CD14-positive monocyte (primary cell): ENCODE measurements at regions not wholly inside any gene's neighbourhood (a gene's known extent, or its start where the extent isn't known, plus 50 kb on each side); places are given as distances from the start of the nearest gene placed in this dataset.

Experiments used
- DNase-seq, 3 donors: peaks; one replicate each; pipeline ENCODE4 v3.0.0-alpha.2; 2011 to 2022
- H2AFZ ChIP-seq: 2 replicates; pipeline ENCODE4 v1.6.0; 2012; ENCODE audit warnings: mild to moderate bottlenecking, low read depth, low read length, inconsistent platforms; ENCODE audit not compliant: insufficient read depth, poor library complexity, severe bottlenecking
- H3K27ac ChIP-seq, 2 donors: 1 replicate in 1 of 2; 2 replicates in 1 of 2; pipeline ENCODE4 v1.5.1; 2012 to 2013; ENCODE audit warnings: low read length in 2 of 2, control low read depth in 1 of 2, inconsistent platforms in 1 of 2, low read depth in 1 of 2, mild to moderate bottlenecking in 1 of 2
- H3K27me3 ChIP-seq, 2 donors: one replicate each; pipeline versions ENCODE4 v1.6.0 to v1.6.1; 2011 to 2013; ENCODE audit warnings: low read length in 2 of 2; ENCODE audit not compliant: control insufficient read depth in 2 of 2, insufficient read depth in 2 of 2
- H3K36me3 ChIP-seq, 2 donors: replicated peaks in 1 of 2; 1 replicate in 1 of 2; 2 replicates in 1 of 2; pipeline versions ENCODE4 v1.5.1 to v1.6.1; 2012 to 2013; ENCODE audit warnings: low read length in 2 of 2, control low read depth in 1 of 2, inconsistent platforms in 1 of 2, mild to moderate bottlenecking in 1 of 2; ENCODE audit not compliant: insufficient read depth in 2 of 2, control insufficient read depth in 1 of 2
- H3K4me1 ChIP-seq, 2 donors: 1 replicate in 1 of 2; 2 replicates in 1 of 2; pipeline versions ENCODE4 v1.5.1 to v1.6.1; 2012 to 2013; ENCODE audit warnings: low read length in 2 of 2, control low read depth in 1 of 2, inconsistent platforms in 1 of 2, mild to moderate bottlenecking in 1 of 2, moderate library complexity in 1 of 2; ENCODE audit not compliant: insufficient read depth in 2 of 2, control insufficient read depth in 1 of 2
- H3K4me2 ChIP-seq: replicated peaks from 2 replicates; pipeline ENCODE3; 2012; ENCODE audit warnings: low read length, moderate library complexity, mild to moderate bottlenecking; ENCODE audit not compliant: poor library complexity, severe bottlenecking; ENCODE audit errors: extremely low read depth
- H3K4me3 ChIP-seq, 3 experiments: fragments of 200-600 bp in 1 of 3; sonication (generic) in 1 of 3; replicated peaks in 1 of 3; 1 replicate in 2 of 3; 2 replicates in 1 of 3; pipeline ENCODE4 v1.5.1; 2011 to 2013; ENCODE audit warnings: low read length in 3 of 3, mild to moderate bottlenecking in 3 of 3, control low read depth in 2 of 3, low read depth in 2 of 3, inconsistent platforms in 1 of 3, moderate library complexity in 1 of 3
- H3K79me2 ChIP-seq: 2 replicates; pipeline ENCODE4 v1.6.0; 2012; ENCODE audit warnings: mild to moderate bottlenecking, control low read depth, inconsistent platforms, low read length, moderate library complexity; ENCODE audit not compliant: insufficient read depth
- H3K9ac ChIP-seq: 2 replicates; pipeline ENCODE4 v1.6.0; 2017; ENCODE audit warnings: low read length, mild to moderate bottlenecking; ENCODE audit not compliant: insufficient read depth, poor library complexity, severe bottlenecking
- H3K9me3 ChIP-seq, 2 donors: replicated peaks in 1 of 2; 1 replicate in 1 of 2; 2 replicates in 1 of 2; pipeline versions ENCODE4 v1.5.1 to v1.6.1; 2012 to 2013; ENCODE audit warnings: low read length in 2 of 2, control low read depth in 1 of 2; ENCODE audit not compliant: control insufficient read depth in 1 of 2, insufficient read depth in 1 of 2
- H4K20me1 ChIP-seq: 2 replicates; pipeline ENCODE4 v1.6.0; 2012; ENCODE audit warnings: mild to moderate bottlenecking, low read length, control low read depth, moderate library complexity; ENCODE audit not compliant: insufficient read depth
- H3K27ac Mint-ChIP-seq, 7 donors: one replicate each; pipeline ENCODE4 v1.8.0; 2020; ENCODE audit warnings: mild to moderate bottlenecking in 7 of 7, mixed read lengths in 7 of 7, moderate library complexity in 6 of 7, inconsistent platforms in 2 of 7
- H3K27me3 Mint-ChIP-seq, 3 donors: one replicate each; pipeline ENCODE4 v1.8.0; 2021 to 2022; ENCODE audit warnings: low read depth in 3 of 3, mild to moderate bottlenecking in 3 of 3, mixed read lengths in 3 of 3, moderate library complexity in 3 of 3, inconsistent platforms in 1 of 3
- H3K36me3 Mint-ChIP-seq, 2 donors: one replicate each; pipeline ENCODE4 v1.8.0; 2020; ENCODE audit warnings: mixed read lengths in 2 of 2, inconsistent platforms in 1 of 2, mild to moderate bottlenecking in 1 of 2
- H3K4me1 Mint-ChIP-seq: one replicate; pipeline ENCODE4 v1.8.0; 2020; ENCODE audit warnings: mild to moderate bottlenecking, mixed read lengths
- H3K4me3 Mint-ChIP-seq, 2 donors: one replicate each; pipeline ENCODE4 v1.8.0; 2020; ENCODE audit warnings: mild to moderate bottlenecking in 2 of 2, mixed read lengths in 2 of 2, moderate library complexity in 1 of 2
- H3K9me3 Mint-ChIP-seq, 7 donors: one replicate each; pipeline ENCODE4 v1.8.0; 2020 to 2022; ENCODE audit warnings: mixed read lengths in 7 of 7, mild to moderate bottlenecking in 6 of 7, moderate library complexity in 6 of 7, inconsistent platforms in 2 of 7
- WGBS: methylation state at CpG from one replicate; pipeline ENCODE4 v1.1.5; 2013; ENCODE audit warnings: missing lambda C conversion rate; ENCODE audit not compliant: insufficient coverage; 5-methylcytosine and 5-hydroxymethylcytosine counted together
- intact Hi-C, 2 donors: fragments of 100-400 bp; cut with micrococcal nuclease; formaldehyde crosslinking; loops; one replicate each; pipeline versions ENCODE4 v1.15.0 to v1.15.1; 2023
- TF ChIP-seq, protein P1 (sequence below): fragments of 200-600 bp; IDR thresholded peaks from one replicate; pipeline ENCODE4 v1.8.0; 2022; ENCODE audit warnings: antibody characterized with exemption, mild to moderate bottlenecking

DNA sequence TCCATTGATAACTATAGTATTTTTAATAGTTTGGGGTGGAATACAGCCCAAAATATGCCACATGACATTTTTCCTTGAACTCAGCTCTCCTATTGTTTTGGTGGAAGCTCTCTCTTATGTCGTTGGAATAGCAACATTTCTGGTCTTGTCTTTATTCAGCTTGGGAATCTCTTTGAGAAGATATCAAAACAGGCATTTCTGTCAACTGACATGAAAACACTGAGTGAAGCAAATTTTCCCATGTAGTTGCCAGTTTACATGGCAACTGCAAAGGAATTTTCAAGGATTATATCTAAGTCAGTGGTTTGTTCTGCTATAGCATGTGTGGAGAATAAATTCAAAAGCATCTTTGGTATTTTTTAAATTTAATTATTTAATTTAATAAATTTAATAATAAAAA is 863.5 kb upstream of the CDH8 start:
- Histone ChIP-seq H2AFZ (no peak overlapping the region), H3K4me3 (no peak overlapping the region), H3K4me1 (no peaks in the 10 kb centered on the region), H3K27me3 (no peaks in the 10 kb centered on the region), H3K27ac (no peak overlapping the region), H3K9ac (no peak overlapping the region), H3K9me3 (no peaks in the 10 kb centered on the region), H4K20me1 (no peaks in the 10 kb centered on the region), H3K4me2 (no peak overlapping the region), H3K36me3 (no peaks in the 10 kb centered on the region), H3K79me2 (no peaks in the 10 kb centered on the region)
- DNase-seq: no peak
- H3K9me3 Mint-ChIP-seq: peaks cover 0 to 4% (median 2%) of the 10 kb centered on the region in 7 donors
- no peak overlapping the region for H3K4me3 Mint-ChIP-seq
- H3K36me3 Mint-ChIP-seq: no peaks in the 10 kb centered on the region
- H3K4me1 Mint-ChIP-seq: no peaks in the 10 kb centered on the region
- TF ChIP-seq, protein P1, sequence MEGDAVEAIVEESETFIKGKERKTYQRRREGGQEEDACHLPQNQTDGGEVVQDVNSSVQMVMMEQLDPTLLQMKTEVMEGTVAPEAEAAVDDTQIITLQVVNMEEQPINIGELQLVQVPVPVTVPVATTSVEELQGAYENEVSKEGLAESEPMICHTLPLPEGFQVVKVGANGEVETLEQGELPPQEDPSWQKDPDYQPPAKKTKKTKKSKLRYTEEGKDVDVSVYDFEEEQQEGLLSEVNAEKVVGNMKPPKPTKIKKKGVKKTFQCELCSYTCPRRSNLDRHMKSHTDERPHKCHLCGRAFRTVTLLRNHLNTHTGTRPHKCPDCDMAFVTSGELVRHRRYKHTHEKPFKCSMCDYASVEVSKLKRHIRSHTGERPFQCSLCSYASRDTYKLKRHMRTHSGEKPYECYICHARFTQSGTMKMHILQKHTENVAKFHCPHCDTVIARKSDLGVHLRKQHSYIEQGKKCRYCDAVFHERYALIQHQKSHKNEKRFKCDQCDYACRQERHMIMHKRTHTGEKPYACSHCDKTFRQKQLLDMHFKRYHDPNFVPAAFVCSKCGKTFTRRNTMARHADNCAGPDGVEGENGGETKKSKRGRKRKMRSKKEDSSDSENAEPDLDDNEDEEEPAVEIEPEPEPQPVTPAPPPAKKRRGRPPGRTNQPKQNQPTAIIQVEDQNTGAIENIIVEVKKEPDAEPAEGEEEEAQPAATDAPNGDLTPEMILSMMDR: no peak
- intact Hi-C loops: no loop called here
- no peak overlapping the region for H3K27ac Mint-ChIP-seq
- no CpG with 5 or more reads among the region's 1 CpG for WGBS
- no peaks in the 10 kb centered on the region for H3K27me3 Mint-ChIP-seq

DNA sequence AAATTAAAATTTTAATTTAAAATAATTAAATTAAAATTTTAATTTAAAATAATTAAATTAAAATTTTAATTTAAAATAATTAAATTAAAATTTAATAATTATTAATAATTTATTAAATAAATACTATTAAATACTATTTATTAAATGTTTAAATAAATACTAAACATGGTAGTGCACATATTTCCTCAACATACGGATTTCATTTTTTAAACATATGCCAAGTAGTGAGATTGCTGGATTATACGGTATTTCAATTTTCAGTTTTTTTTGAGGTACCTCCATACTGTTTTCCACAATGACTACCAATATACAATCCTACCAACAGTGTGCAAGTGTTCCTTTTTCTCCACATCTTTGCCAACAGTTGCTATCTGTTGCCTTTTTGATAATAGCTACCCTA is 852.9 kb upstream of the CDH8 start:
- DNase-seq: no peak
- H2AFZ ChIP-seq: no peak overlapping the region
- TF ChIP-seq, protein P1: no peak
- H3K36me3 ChIP-seq: no peaks in the 10 kb centered on the region
- H3K9me3 ChIP-seq: no peaks in the 10 kb centered on the region
- peaks cover 0 to 3% (median 0%) of the 10 kb centered on the region in 3 donors for H3K27me3 Mint-ChIP-seq
- no peak overlapping the region for H3K4me3 Mint-ChIP-seq
- H3K4me1 Mint-ChIP-seq: no peaks in the 10 kb centered on the region
- no peak overlapping the region for H3K9ac ChIP-seq
- no peaks in the 10 kb centered on the region for H4K20me1 ChIP-seq
- H3K27ac ChIP-seq: no peak overlapping the region
- intact Hi-C loops: no loop called here
- peaks cover under 1 to 5% (median 3%) of the 10 kb centered on the region in 7 donors for H3K9me3 Mint-ChIP-seq
- no peak overlapping the region for H3K27ac Mint-ChIP-seq
- no peak overlapping the region for H3K4me2 ChIP-seq
- no CpG with 5 or more reads among the region's 2 CpGs for WGBS
- no peaks in the 10 kb centered on the region for H3K4me1 ChIP-seq
- H3K27me3 ChIP-seq: no peaks in the 10 kb centered on the region
- H3K4me3 ChIP-seq: no peak overlapping the region
- H3K79me2 ChIP-seq: no peaks in the 10 kb centered on the region
- no peaks in the 10 kb centered on the region for H3K36me3 Mint-ChIP-seq
